Heart right ventricle (tissue), 16 donors: ENCODE measurements at regions not wholly inside any gene's neighbourhood (a gene's known extent, or its start where the extent isn't known, plus 50 kb on each side); places are given as distances from the start of the nearest gene placed in this dataset.
"Not testable (repeated sequence)": the region's sequence is repeated elsewhere in the genome, so short reads cannot be mapped to it uniquely, and the experiment has no call there.

Experiments used
- ATAC-seq, 8 donors: fragments of 200-7000 bp; cut with Tn5 transposase; one replicate each; pipeline ENCODE4 v1.9.1; 2020; ENCODE audit warnings: mild to moderate bottlenecking in 8 of 8, moderate library complexity in 8 of 8, moderate number of reproducible peaks in 1 of 8
- DNase-seq, 2 donors: peaks; one replicate each; pipeline ENCODE4 v3.0.0-alpha.2; 2020
- H3K27ac ChIP-seq, 10 donors: fragments of 200-600 bp; sonication (generic) in 2 of 10; one replicate each; pipeline versions ENCODE4 v1.5.0 to v1.8.0; 2020 to 2022; ENCODE audit warnings: mild to moderate bottlenecking in 3 of 10
- H3K27me3 ChIP-seq, 7 donors: fragments of 200-600 bp; one replicate each; pipeline ENCODE4 v1.8.0; 2021 to 2022; ENCODE audit warnings: mild to moderate bottlenecking in 2 of 7
- H3K36me3 ChIP-seq, 9 donors: fragments of 200-600 bp; sonication (generic) in 1 of 9; one replicate each; pipeline versions ENCODE4 v1.5.0 to v1.8.0; 2020 to 2022; ENCODE audit warnings: mild to moderate bottlenecking in 2 of 9
- H3K4me1 ChIP-seq, 9 donors: fragments of 200-600 bp; sonication (generic) in 1 of 9; one replicate each; pipeline versions ENCODE4 v1.5.0 to v1.8.0; 2020 to 2022; ENCODE audit warnings: mild to moderate bottlenecking in 4 of 9
- H3K4me3 ChIP-seq, 10 donors: fragments of 200-600 bp; sonication (generic) in 2 of 10; one replicate each; pipeline versions ENCODE4 v1.5.0 to v1.8.0; 2020 to 2022; ENCODE audit warnings: mild to moderate bottlenecking in 7 of 10, moderate library complexity in 2 of 10
- H3K9me3 ChIP-seq, 11 donors: fragments of 200-600 bp in 10 of 11; sonication (generic) in 2 of 11; one replicate each; pipeline versions ENCODE4 v1.5.0 to v1.8.0; 2013 to 2022; ENCODE audit warnings: mild to moderate bottlenecking in 2 of 11, control low read depth in 1 of 11, moderate library complexity in 1 of 11
- CTCF ChIP-seq, 9 donors: fragments of 200-600 bp; sonication (generic) in 2 of 9; IDR thresholded peaks; one replicate each; pipeline versions ENCODE4 v1.5.0 to v1.8.0; 2021 to 2022; ENCODE audit warnings: antibody characterized with exemption in 9 of 9, mild to moderate bottlenecking in 5 of 9, moderate library complexity in 1 of 9
- WGBS, 2 donors: extraction: QIAGEN DNeasy Blood & Tissue Kit; methylation state at CpG; one replicate each; pipeline ENCODE4 v1.1.7; 2013; ENCODE audit warnings: inconsistent platforms in 1 of 2; 5-methylcytosine and 5-hydroxymethylcytosine counted together
- intact Hi-C, 10 donors: fragments of 100-400 bp; cut with DNase I; formaldehyde crosslinking; loops; one replicate each; pipeline versions ENCODE4 v1.11.1 to v1.14.2; 2022
- donor health status: Arrhythmogenic right ventricular cardiomyopathy.
- donor health status: ischemic (EF 13 %, LVEDD 7.1; RV severe dilation, severe dysfunction).
- donor health status: healthy with polysubstance abuse.
- donor health status: DM: no; HTN: yes; CAD: no.
- donor health status: DM: no; HTN: no; CAD: no.
- donor health status: ischemic (EF 25% LVEDD 6.9; RV normal size, moderate dysfunction).
- donor health status: ischemic (EF 25% LVEDD 5.7; RV mildly dilated, moderate dysfunction).
- donor health status: healthy.
- donor health status: DM: yes; HTN: yes; CAD: no.
- donor health status: Ischemic cardiomyopathy.
- donor health status: ischemic (EF 35%, LVEDD 5.7; RV mildly dilated, moderate dysfunction).
- donor health status: nonischemic (EF 11% LVEDD 7.7; RV severe dilation, severe dysfunction).
- donor health status: DM: yes; HTN: yes; CAD: no.
- donor health status: PGD.
- donor health status: ischemic (EF 29% LVEDD 5.4; RV normal size, mild dysfunction).
- donor health status: nonischemic (EF 23%, LVEDD 6.1; RV moderate dilation, normal function).

- intact Hi-C loops, result no loop called here
- ATAC-seq (peak in 1 of 8 donors; percentile 7), DNase-seq (no peak)
- H3K9me3 ChIP-seq, result peaks cover 0 to 15% (median 0%) of the 10 kb centered on the region in 11 donors
- 72 to 80% methylated on average over 5 of the region's 5 CpGs for WGBS, 2 donors
- TF ChIP-seq CTCF (IDR thresholded peaks at IDR 0.05), result no peak
- H3K36me3 ChIP-seq, result no peaks in the 10 kb centered on the region
- H3K27me3 ChIP-seq, result no peaks in the 10 kb centered on the region
- peaks cover 0 to 14% (median 0%) of the 10 kb centered on the region in 9 donors for H3K4me1 ChIP-seq
- no peak overlapping the region for H3K4me3 ChIP-seq
- peak overlapping the region in 2 of 10 donors; percentile 2 to 6 for H3K27ac ChIP-seq
These were observed 436.5 kb upstream of the TBL1XR1 start for GRCh38 chr3:177633671-177634207.

GRCh38 chr3:177635601-177636106 lies 438.4 kb upstream of the TBL1XR1 start:
- intact Hi-C loops, H3K27ac ChIP-seq, ATAC-seq, H3K4me3 ChIP-seq, DNase-seq, H3K27me3 ChIP-seq, H3K36me3 ChIP-seq: not testable (repeated sequence)
- H3K4me1 ChIP-seq, result peaks cover 0 to 13% (median 2%) of the 10 kb centered on the region in 9 donors
- 94 to 96% methylated on average over 3 of the region's 3 CpGs for WGBS, 2 donors
- peaks cover 0 to 29% (median 0%) of the 10 kb centered on the region in 11 donors for H3K9me3 ChIP-seq

- WGBS, 2 donors, result 63 to 78% methylated on average over 8 of the region's 8 CpGs
- DNase-seq (no peak), ATAC-seq (peak in 5 of 8 donors; percentile 39 to 55 (median 53))
- H3K4me3 ChIP-seq, result no peak overlapping the region
- H3K27ac ChIP-seq, result no peak overlapping the region
- H3K9me3 ChIP-seq, result peaks cover 0 to 25% (median 0%) of the 10 kb centered on the region in 11 donors
- no peaks in the 10 kb centered on the region for H3K36me3 ChIP-seq
- TF ChIP-seq CTCF (IDR thresholded peaks at IDR 0.05), result no peak
- H3K27me3 ChIP-seq, result no peaks in the 10 kb centered on the region
- H3K4me1 ChIP-seq, result peaks cover 0 to 20% (median 7%) of the 10 kb centered on the region in 9 donors
- intact Hi-C loops, result loop anchor here in 1 of 10 donors (5.0 kb wide), 1 partner anchor 783 kb away; no protein-coding TSS in a partner anchor
These were observed 443.2 kb upstream of the TBL1XR1 start for GRCh38 chr3:177640319-177640965.

GRCh38 chr3:177641206-177641605 lies 443.9 kb upstream of the TBL1XR1 start:
- DNase-seq (no peak), ATAC-seq (no peak)
- Histone ChIP-seq H3K36me3 (no peaks in the 10 kb centered on the region), H3K4me1 (peaks cover 0 to 20% (median 7%) of the 10 kb centered on the region in 9 donors), H3K27me3 (no peaks in the 10 kb centered on the region), H3K9me3 (peaks cover 0 to 18% (median 0%) of the 10 kb centered on the region in 11 donors), H3K4me3 (no peak overlapping the region), H3K27ac (no peak overlapping the region)
- 98 to 100% methylated on average over 1 of the region's 1 CpG for WGBS, 2 donors
- intact Hi-C loops, result loop anchor here in 1 of 10 donors (5.0 kb wide), 1 partner anchor 784 kb away; no protein-coding TSS in a partner anchor
- TF ChIP-seq CTCF (IDR thresholded peaks at IDR 0.05), result no peak
